ENCODE measurements at regions not wholly inside any gene's neighbourhood (a gene's known extent, or its start where the extent isn't known, plus 50 kb on each side); places are given as distances from the start of the nearest gene placed in this dataset.

- Histone ChIP-seq H3K79me2 (ENCODE audit: insufficient read depth, low read depth) (no peaks in the 10 kb centered on the region), H3K27me3 (ENCODE audit: insufficient read depth, low read depth) (no peaks in the 10 kb centered on the region), H3K36me3 (ENCODE audit: insufficient read depth) (no peaks in the 10 kb centered on the region), H3K4me2 (no peak overlapping the region), H3K9ac (no peak overlapping the region), H3K27ac (no peak overlapping the region), H3K4me1 (ENCODE audit: low read depth, poor library complexity, severe bottlenecking) (no peaks in the 10 kb centered on the region), H2AFZ (ENCODE audit: low read depth) (no peak overlapping the region), H3K4me3 (IDR thresholded peaks at IDR 0.05; ENCODE audit: insufficient read depth, low read depth, low read length) (no peak overlapping the region), H4K20me1 (ENCODE audit: insufficient read depth) (no peaks in the 10 kb centered on the region)
- TF ChIP-seq CTCF (conservative IDR thresholded peaks at IDR 0.05; ENCODE audit: low read depth, low read length): no peak
Measured at GRCh38 chr6:86595641-86596040, 341.7 kb upstream of the HTR1E start.

- Histone ChIP-seq H2AFZ (ENCODE audit: low read depth) (no peak overlapping the region), H3K36me3 (ENCODE audit: insufficient read depth) (no peaks in the 10 kb centered on the region), H3K4me3 (IDR thresholded peaks at IDR 0.05; ENCODE audit: insufficient read depth, low read depth, low read length) (no peak overlapping the region), H3K27me3 (ENCODE audit: insufficient read depth, low read depth) (no peaks in the 10 kb centered on the region), H3K27ac (no peak overlapping the region), H4K20me1 (ENCODE audit: insufficient read depth) (no peaks in the 10 kb centered on the region), H3K9ac (no peak overlapping the region), H3K4me1 (ENCODE audit: low read depth, poor library complexity, severe bottlenecking) (no peaks in the 10 kb centered on the region), H3K79me2 (ENCODE audit: insufficient read depth, low read depth) (no peaks in the 10 kb centered on the region), H3K4me2 (no peak overlapping the region)
- no peak for TF ChIP-seq CTCF (conservative IDR thresholded peaks at IDR 0.05; ENCODE audit: low read depth, low read length)
Measured at GRCh38 chr6:86586195-86586594, 351.1 kb upstream of the HTR1E start.

DNA sequence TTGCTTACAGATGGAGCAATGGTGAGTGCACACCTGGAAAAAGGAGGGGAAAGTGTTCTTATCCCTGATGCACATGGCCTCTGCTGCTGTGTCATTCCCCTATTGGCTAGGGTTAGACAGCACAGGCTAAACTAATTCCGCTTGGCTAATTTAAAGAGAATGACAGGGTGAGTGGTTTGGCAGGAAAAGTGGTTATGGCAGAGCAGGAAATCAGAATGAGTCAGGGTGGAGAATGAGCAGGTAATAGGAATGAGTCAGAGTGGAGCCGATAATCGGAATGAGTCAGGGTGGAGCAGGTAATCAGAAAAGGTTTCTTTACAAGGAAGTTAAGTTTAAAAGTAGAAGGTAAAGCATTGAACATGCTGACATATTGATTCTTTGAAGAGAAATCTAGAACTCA, 355.5 kb upstream of the HTR1E start:
- Histone ChIP-seq H3K4me1 (ENCODE audit: low read depth, poor library complexity, severe bottlenecking) (no peaks in the 10 kb centered on the region), H3K9ac (no peak overlapping the region), H3K4me3 (IDR thresholded peaks at IDR 0.05; ENCODE audit: insufficient read depth, low read depth, low read length) (no peak overlapping the region), H3K27me3 (ENCODE audit: insufficient read depth, low read depth) (no peaks in the 10 kb centered on the region), H3K36me3 (ENCODE audit: insufficient read depth) (no peaks in the 10 kb centered on the region), H3K79me2 (ENCODE audit: insufficient read depth, low read depth) (no peaks in the 10 kb centered on the region), H4K20me1 (ENCODE audit: insufficient read depth) (no peaks in the 10 kb centered on the region), H2AFZ (ENCODE audit: low read depth) (no peak overlapping the region), H3K4me2 (no peak overlapping the region), H3K27ac (no peak overlapping the region)
- TF ChIP-seq CTCF (conservative IDR thresholded peaks at IDR 0.05; ENCODE audit: low read depth, low read length): no peak

GRCh38 chr6:86563197-86563596, 374.1 kb upstream of the HTR1E start:
- no peak for TF ChIP-seq CTCF (conservative IDR thresholded peaks at IDR 0.05; ENCODE audit: low read depth, low read length)
- Histone ChIP-seq H3K36me3 (ENCODE audit: insufficient read depth) (no peaks in the 10 kb centered on the region), H3K4me1 (ENCODE audit: low read depth, poor library complexity, severe bottlenecking) (no peaks in the 10 kb centered on the region), H4K20me1 (ENCODE audit: insufficient read depth) (no peaks in the 10 kb centered on the region), H3K4me2 (no peak overlapping the region), H3K27me3 (ENCODE audit: insufficient read depth, low read depth) (no peaks in the 10 kb centered on the region), H3K79me2 (ENCODE audit: insufficient read depth, low read depth) (no peaks in the 10 kb centered on the region), H3K27ac (no peak overlapping the region), H3K4me3 (IDR thresholded peaks at IDR 0.05; ENCODE audit: insufficient read depth, low read depth, low read length) (no peak overlapping the region), H3K9ac (no peak overlapping the region), H2AFZ (ENCODE audit: low read depth) (no peak overlapping the region)

GRCh38 chr6:86558318-86558717, 379.0 kb upstream of the HTR1E start:
- Histone ChIP-seq H3K4me2 (no peak overlapping the region), H3K27me3 (ENCODE audit: insufficient read depth, low read depth) (no peaks in the 10 kb centered on the region), H3K4me3 (IDR thresholded peaks at IDR 0.05; ENCODE audit: insufficient read depth, low read depth, low read length) (no peak overlapping the region), H3K36me3 (ENCODE audit: insufficient read depth) (no peaks in the 10 kb centered on the region), H4K20me1 (ENCODE audit: insufficient read depth) (no peaks in the 10 kb centered on the region), H3K79me2 (ENCODE audit: insufficient read depth, low read depth) (no peaks in the 10 kb centered on the region), H3K27ac (no peak overlapping the region), H3K4me1 (ENCODE audit: low read depth, poor library complexity, severe bottlenecking) (no peaks in the 10 kb centered on the region), H2AFZ (ENCODE audit: low read depth) (no peak overlapping the region), H3K9ac (no peak overlapping the region)
- TF ChIP-seq CTCF (conservative IDR thresholded peaks at IDR 0.05; ENCODE audit: low read depth, low read length): no peak

All from KMS-11 (cell line).